T-helper 1 cell treated with Interleukin-12 subunit alpha and Interleukin-12 subunit beta and Interleukin-4 antibody, amounts not matched to agents 30 ng/mL and 1 ng/mL, for 36 hours (primary cell): ENCODE measurements at regions not wholly inside any gene's neighbourhood (a gene's known extent, or its start where the extent isn't known, plus 50 kb on each side); places are given as distances from the start of the nearest gene placed in this dataset.

ENCODE experiments used
- intact Hi-C: fragments of 100-400 bp; cut with micrococcal nuclease; formaldehyde crosslinking; loops from one replicate; pipeline ENCODE4 v1.15.1; 2024

- intact Hi-C loops: no loop called here
Measured at GRCh38 chr2:107618769-107619168, 207.9 kb upstream of the RGPD4 start.

- intact Hi-C loops: no loop called here
Measured at GRCh38 chr2:107621186-107622165, 205.2 kb upstream of the RGPD4 start.

- intact Hi-C loops: no loop called here
Measured at GRCh38 chr2:107622741-107623310, 203.9 kb upstream of the RGPD4 start.

DNA sequence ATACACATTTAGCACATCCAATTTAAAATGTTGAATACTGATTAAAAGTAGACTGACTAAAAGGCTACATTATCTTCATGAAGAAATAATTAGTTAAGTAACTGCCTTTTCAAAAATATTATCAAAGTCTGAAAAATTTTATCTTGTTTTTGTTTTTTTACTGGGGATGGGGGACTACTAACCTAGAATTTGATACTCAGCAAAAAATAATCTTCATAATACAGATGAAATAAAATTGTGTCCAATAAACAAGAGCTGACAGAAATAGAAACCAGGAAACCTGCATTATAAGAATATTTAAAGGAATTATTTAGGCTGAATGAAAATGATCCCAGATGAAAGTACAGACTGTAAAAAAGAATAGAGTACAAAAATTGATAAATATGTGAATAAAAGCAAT lies 200.7 kb upstream of the RGPD4 start:
- intact Hi-C loops: no loop called here

- intact Hi-C loops: no loop called here
Measured at GRCh38 chr2:107627164-107627563, 199.5 kb upstream of the RGPD4 start.

- intact Hi-C loops: no loop called here
Measured at GRCh38 chr2:107627926-107628325, 198.8 kb upstream of the RGPD4 start.

GRCh38 chr2:107633580-107634147 lies 193.0 kb upstream of the RGPD4 start:
- intact Hi-C loops: no loop called here

DNA sequence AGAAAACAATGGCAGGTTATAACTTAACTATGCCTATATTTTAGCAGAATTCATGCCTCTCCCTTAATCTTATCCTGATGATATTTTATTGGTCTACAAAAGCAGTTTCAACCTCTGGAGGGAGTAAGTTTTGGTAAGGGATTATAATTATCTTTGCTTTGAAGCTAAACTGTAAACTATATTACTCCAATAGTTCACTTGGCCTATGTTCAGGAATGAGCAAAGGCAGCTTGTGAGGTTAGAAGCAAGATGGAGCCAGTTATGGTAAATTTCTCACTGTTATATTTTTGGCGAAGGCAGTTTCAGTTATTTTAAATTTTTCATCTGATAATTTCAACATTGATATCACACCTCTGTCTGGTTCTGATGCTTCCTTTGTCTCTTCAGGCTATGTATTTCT lies 192.5 kb upstream of the RGPD4 start:
- intact Hi-C loops: no loop called here

- intact Hi-C loops: no loop called here
Measured at GRCh38 chr2:107635883-107636282, 190.8 kb upstream of the RGPD4 start.

DNA sequence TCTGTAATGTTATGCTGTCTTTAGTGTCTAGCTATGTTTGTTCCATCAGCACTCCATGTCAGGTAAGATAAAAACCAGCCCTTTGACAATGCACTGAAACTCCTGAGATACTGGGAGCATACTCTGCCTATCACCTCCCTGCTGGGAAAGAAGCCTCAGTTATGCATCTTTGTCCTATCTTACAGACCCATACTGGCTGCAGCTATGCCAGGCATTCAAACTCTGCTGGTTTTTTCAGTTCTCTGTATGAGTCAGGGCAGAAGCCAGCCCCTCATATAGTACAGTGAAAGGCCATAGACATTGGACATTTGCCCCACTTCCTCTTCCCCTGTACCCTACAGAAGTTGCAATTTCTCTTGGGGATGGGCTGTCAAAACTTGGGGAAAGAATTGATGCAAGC lies 181.1 kb upstream of the RGPD4 start:
- intact Hi-C loops: no loop called here

GRCh38 chr2:107648781-107649404 lies 177.8 kb upstream of the RGPD4 start:
- intact Hi-C loops: no loop called here

GRCh38 chr2:107657049-107657448 lies 169.6 kb upstream of the RGPD4 start:
- intact Hi-C loops: no loop called here

GRCh38 chr2:107663632-107664031 lies 163.1 kb upstream of the RGPD4 start:
- intact Hi-C loops: no loop called here

DNA sequence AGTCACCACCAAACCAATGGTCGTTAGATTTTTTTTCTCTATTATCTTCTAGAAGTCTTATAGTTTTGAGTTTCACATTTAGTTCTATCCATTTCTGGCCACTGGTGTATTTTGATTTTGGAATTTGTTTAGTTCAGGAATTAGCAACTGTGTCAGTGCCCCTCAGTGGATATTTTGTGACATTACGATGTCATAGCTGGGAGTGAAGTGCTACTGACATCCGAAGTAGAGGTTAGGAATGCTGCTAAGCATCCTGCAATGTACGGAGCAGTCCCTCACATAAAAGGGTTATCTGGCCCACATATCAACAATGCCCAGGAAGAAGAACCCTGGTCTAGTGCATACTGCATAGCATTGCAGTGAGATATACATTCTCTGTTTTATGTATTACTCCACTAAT lies 157.4 kb upstream of the RGPD4 start:
- intact Hi-C loops: no loop called here

- intact Hi-C loops: no loop called here
Measured at GRCh38 chr2:107681936-107682335, 144.8 kb upstream of the RGPD4 start.

DNA sequence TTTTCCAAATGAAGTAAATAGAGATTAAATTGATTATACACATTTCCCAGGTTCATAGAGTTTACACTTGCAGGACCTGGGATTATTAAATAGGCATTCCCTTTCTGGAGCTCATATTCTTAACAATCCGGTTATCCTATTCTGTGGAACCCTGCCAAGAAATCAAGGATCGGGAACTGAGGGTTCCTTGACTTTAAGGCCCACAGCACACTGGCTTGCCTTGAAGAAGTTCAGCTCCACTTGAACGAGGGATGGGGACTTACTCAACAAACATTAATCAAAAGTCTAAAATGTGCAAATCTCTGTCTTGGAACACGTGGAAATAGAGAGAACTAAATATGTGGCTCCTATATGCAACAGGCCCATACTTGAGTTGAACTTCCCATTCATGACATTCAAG lies 142.3 kb upstream of the RGPD4 start:
- intact Hi-C loops: no loop called here

GRCh38 chr2:107685421-107685986 lies 141.2 kb upstream of the RGPD4 start:
- intact Hi-C loops: no loop called here

DNA sequence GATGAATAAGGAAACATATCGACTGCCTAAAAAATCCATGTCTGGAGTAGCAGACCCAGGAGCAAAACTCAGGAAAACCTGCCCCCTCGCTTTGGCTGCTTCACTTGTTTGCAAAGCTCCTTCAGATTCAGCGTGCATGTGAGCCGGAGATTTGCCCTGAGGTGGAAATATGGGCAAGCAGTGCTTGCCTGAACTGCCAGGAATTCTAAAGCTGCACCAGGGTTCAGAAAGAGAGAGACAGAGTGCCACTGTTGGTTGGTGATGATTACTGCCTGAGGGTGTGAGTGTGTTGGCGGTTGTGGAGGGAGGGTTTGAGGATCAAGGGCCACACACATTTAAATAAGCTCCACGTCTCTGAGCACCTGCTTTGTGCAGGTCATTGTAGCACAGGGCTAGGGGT lies 139.6 kb upstream of the RGPD4 start:
- intact Hi-C loops: no loop called here

DNA sequence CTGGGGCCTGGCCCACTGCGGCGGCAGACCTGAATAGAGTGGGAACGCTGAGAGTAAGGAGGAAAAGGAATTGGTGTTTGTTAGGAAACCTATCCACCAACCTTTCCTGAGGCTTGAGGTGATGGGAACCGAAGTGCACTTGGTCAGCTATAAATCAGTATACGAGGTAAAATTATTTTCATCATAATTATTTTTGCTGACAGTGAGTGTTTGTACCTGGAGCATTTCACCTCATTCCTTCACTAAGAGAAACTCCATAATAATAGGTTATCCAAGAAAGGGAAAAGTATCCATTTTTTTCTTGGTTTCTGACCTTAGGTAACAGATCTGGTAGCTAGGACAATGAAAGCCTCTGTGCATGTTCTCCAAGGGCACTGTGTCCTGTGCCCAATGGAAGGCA lies 138.6 kb upstream of the RGPD4 start:
- intact Hi-C loops: no loop called here

GRCh38 chr2:107693604-107694003 lies 133.1 kb upstream of the RGPD4 start:
- intact Hi-C loops: no loop called here

DNA sequence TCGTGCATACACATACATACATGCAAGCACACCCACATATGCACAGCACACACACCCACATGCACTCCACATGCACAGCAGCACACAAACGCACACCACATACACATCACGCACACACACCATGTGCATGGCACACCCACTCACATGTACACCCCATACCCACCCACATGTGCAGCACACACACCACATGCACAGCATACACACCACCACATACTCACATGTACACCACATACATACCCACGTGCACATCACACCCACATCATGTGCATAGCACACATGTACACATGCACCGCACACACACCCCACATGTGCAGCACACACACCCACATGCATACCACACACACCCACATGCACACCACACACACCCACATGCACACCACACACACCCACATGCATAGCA lies 132.0 kb upstream of the RGPD4 start:
- intact Hi-C loops: no loop called here

GRCh38 chr2:107697385-107697784 lies 129.3 kb upstream of the RGPD4 start:
- intact Hi-C loops: no loop called here
